HG03342 (cell line): ENCODE measurements at regions not wholly inside any gene's neighbourhood (a gene's known extent, or its start where the extent isn't known, plus 50 kb on each side); places are given as distances from the start of the nearest gene placed in this dataset.
"Not testable (repeated sequence)": the region's sequence is repeated elsewhere in the genome, so short reads cannot be mapped to it uniquely, and the experiment has no call there.

ENCODE experiments used
- ATAC-seq: cut with Tn5 transposase; IDR thresholded peaks from one replicate; pipeline ENCODE4 v1.9.1; 2021; ENCODE audit warnings: mild to moderate bottlenecking, moderate library complexity; ENCODE audit not compliant: unreplicated experiment

GRCh38 chr5:101404531-101404930 is 501.4 kb upstream of the ST8SIA4 start:
- ATAC-seq, result no peak

- no peak for ATAC-seq
Observed at GRCh38 chr5:101393795-101394450, 490.8 kb upstream of the ST8SIA4 start.

- ATAC-seq, result peak; percentile 60
Observed at GRCh38 chr5:101390151-101390908, 487.2 kb upstream of the ST8SIA4 start.

- no peak for ATAC-seq
Observed at GRCh38 chr5:101385276-101385675, 482.2 kb upstream of the ST8SIA4 start.

GRCh38 chr5:101370181-101370580 is 467.1 kb upstream of the ST8SIA4 start:
- no peak for ATAC-seq

GRCh38 chr5:101364469-101364868 is 461.4 kb upstream of the ST8SIA4 start:
- no peak for ATAC-seq

GRCh38 chr5:101362067-101362466 is 459.0 kb upstream of the ST8SIA4 start:
- no peak for ATAC-seq

- no peak for ATAC-seq
Observed at GRCh38 chr5:101346906-101347305, 443.8 kb upstream of the ST8SIA4 start.

GRCh38 chr5:101346447-101346846 is 443.4 kb upstream of the ST8SIA4 start:
- ATAC-seq, result no peak

GRCh38 chr5:101338226-101338625 is 435.1 kb upstream of the ST8SIA4 start:
- no peak for ATAC-seq

GRCh38 chr5:101327816-101328215 is 424.7 kb upstream of the ST8SIA4 start:
- no peak for ATAC-seq

GRCh38 chr5:101326766-101327165 is 423.7 kb upstream of the ST8SIA4 start:
- no peak for ATAC-seq

GRCh38 chr5:101316401-101316800 is 413.3 kb upstream of the ST8SIA4 start:
- ATAC-seq, result not testable (repeated sequence)

GRCh38 chr5:101306391-101307137 is 403.5 kb upstream of the ST8SIA4 start:
- no peak for ATAC-seq

GRCh38 chr5:101296477-101296876 is 393.4 kb upstream of the ST8SIA4 start:
- no peak for ATAC-seq

- ATAC-seq, result no peak
Observed at GRCh38 chr5:101292199-101292598, 389.1 kb upstream of the ST8SIA4 start.

GRCh38 chr5:101290761-101291160 is 387.7 kb upstream of the ST8SIA4 start:
- not testable (repeated sequence) for ATAC-seq

- no peak for ATAC-seq
Observed at GRCh38 chr5:101288633-101289032, 385.6 kb upstream of the ST8SIA4 start.

- ATAC-seq, result no peak
Observed at GRCh38 chr5:101284736-101285375, 381.8 kb upstream of the ST8SIA4 start.

GRCh38 chr5:101283938-101284337 is 380.9 kb upstream of the ST8SIA4 start:
- ATAC-seq, result not testable (repeated sequence)

- ATAC-seq, result no peak
Observed at GRCh38 chr5:101278917-101279316, 375.8 kb upstream of the ST8SIA4 start.
